Activated CD4-positive, alpha-beta T cell treated with anti-CD3 and anti-CD28 coated beads, Interleukin-2, amount 10 ng/mL, durations not matched to agents 7 days and 5 days (primary cell): ENCODE measurements at regions not wholly inside any gene's neighbourhood (a gene's known extent, or its start where the extent isn't known, plus 50 kb on each side); places are given as distances from the start of the nearest gene placed in this dataset.

Source experiments
- CTCF ChIA-PET: fragments of 350-600 bp; sonication (Branson Sonifier 250); formaldehyde crosslinking; loops from one replicate; lab custom pipeline; 2021; ENCODE audit warnings: antibody characterized with exemption; lab: Charles Lee
- POLR2A ChIA-PET: fragments of 350-600 bp; sonication (Branson Sonifier 250); formaldehyde crosslinking; loops from one replicate; lab custom pipeline; 2021; ENCODE audit warnings: antibody characterized with exemption; lab: Charles Lee
- DNase-seq: peaks from one replicate; pipeline ENCODE4 v3.0.0-alpha.2; 2020
- H3K27ac Mint-ChIP-seq: one replicate; pipeline ENCODE4 v1.8.0; 2021; ENCODE audit warnings: mild to moderate bottlenecking, moderate library complexity, mixed read lengths
- H3K27me3 Mint-ChIP-seq: one replicate; pipeline ENCODE4 v1.8.0; 2021; ENCODE audit warnings: mixed read lengths
- H3K36me3 Mint-ChIP-seq: one replicate; pipeline ENCODE4 v1.8.0; 2021; ENCODE audit warnings: low read depth, mixed read lengths
- H3K4me1 Mint-ChIP-seq: one replicate; pipeline ENCODE4 v1.8.0; 2021; ENCODE audit warnings: mixed read lengths
- H3K4me3 Mint-ChIP-seq: one replicate; pipeline ENCODE4 v1.8.0; 2021; ENCODE audit warnings: mild to moderate bottlenecking, moderate library complexity, mixed read lengths
- H3K9me3 Mint-ChIP-seq: one replicate; pipeline ENCODE4 v1.8.0; 2021; ENCODE audit warnings: mixed read lengths

DNA sequence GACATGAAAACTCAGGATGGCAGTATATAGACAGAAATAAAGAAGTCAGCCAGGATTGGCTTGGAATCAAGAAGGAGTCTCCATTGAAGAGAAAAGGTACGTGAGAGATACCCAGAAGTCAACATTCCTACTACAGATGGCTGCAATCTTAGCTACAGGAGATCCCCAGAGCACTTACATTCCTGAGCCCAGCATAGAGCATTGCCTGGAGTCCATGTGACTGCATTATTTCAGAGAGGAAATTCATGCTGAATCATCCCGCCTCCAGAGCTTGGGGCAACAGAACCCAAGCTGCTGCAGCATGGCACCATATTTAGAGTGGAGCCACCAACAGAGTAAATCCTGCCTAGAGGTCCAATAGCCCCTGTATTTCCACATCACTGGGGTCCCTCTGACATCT lies 125.0 kb upstream of the GRIK2 start:
- H3K36me3 Mint-ChIP-seq = no peaks in the 10 kb centered on the region
- H3K4me3 Mint-ChIP-seq = no peak overlapping the region
- no peaks in the 10 kb centered on the region for H3K27me3 Mint-ChIP-seq
- POLR2A ChIA-PET = no interaction called here
- DNase-seq = no peak
- H3K9me3 Mint-ChIP-seq = peaks cover 6% of the 10 kb centered on the region
- H3K27ac Mint-ChIP-seq = no peak overlapping the region
- CTCF ChIA-PET = no interaction called here
- H3K4me1 Mint-ChIP-seq = peaks cover 5% of the 10 kb centered on the region

- CTCF ChIA-PET = no interaction called here
- Mint-ChIP-seq H3K4me3 (no peak overlapping the region), H3K27ac (no peak overlapping the region), H3K4me1 (no peaks in the 10 kb centered on the region), H3K27me3 (no peaks in the 10 kb centered on the region), H3K36me3 (no peaks in the 10 kb centered on the region), H3K9me3 (no peaks in the 10 kb centered on the region)
- POLR2A ChIA-PET = no interaction called here
- DNase-seq = no peak
Observed at GRCh38 chr6:101275251-101275650, 118.3 kb upstream of the GRIK2 start.

GRCh38 chr6:101276066-101276465 lies 117.4 kb upstream of the GRIK2 start:
- no peak for DNase-seq
- Mint-ChIP-seq H3K27me3 (no peaks in the 10 kb centered on the region), H3K9me3 (no peaks in the 10 kb centered on the region), H3K4me3 (no peak overlapping the region), H3K4me1 (no peaks in the 10 kb centered on the region), H3K27ac (no peak overlapping the region), H3K36me3 (no peaks in the 10 kb centered on the region)
- ChIA-PET CTCF (interaction anchor here (0.7 kb wide), 1 partner anchor 669 kb away, joined by 3 read pairs; no protein-coding TSS in a partner anchor), POLR2A (no interaction called here)

GRCh38 chr6:101279410-101279809 lies 114.1 kb upstream of the GRIK2 start:
- Mint-ChIP-seq H3K27me3 (no peaks in the 10 kb centered on the region), H3K4me3 (no peak overlapping the region), H3K36me3 (no peaks in the 10 kb centered on the region), H3K4me1 (no peaks in the 10 kb centered on the region), H3K27ac (no peak overlapping the region), H3K9me3 (no peaks in the 10 kb centered on the region)
- DNase-seq = no peak
- ChIA-PET CTCF (no interaction called here), POLR2A (no interaction called here)

GRCh38 chr6:101281266-101281665 lies 112.2 kb upstream of the GRIK2 start:
- Mint-ChIP-seq H3K4me1 (no peaks in the 10 kb centered on the region), H3K36me3 (no peaks in the 10 kb centered on the region), H3K27me3 (no peaks in the 10 kb centered on the region), H3K9me3 (peaks cover 4% of the 10 kb centered on the region), H3K4me3 (no peak overlapping the region), H3K27ac (no peak overlapping the region)
- CTCF ChIA-PET = no interaction called here
- DNase-seq = no peak
- POLR2A ChIA-PET = no interaction called here

GRCh38 chr6:101284131-101284530 lies 109.4 kb upstream of the GRIK2 start:
- H3K27ac Mint-ChIP-seq = no peak overlapping the region
- H3K9me3 Mint-ChIP-seq = peaks cover 4% of the 10 kb centered on the region
- CTCF ChIA-PET = no interaction called here
- POLR2A ChIA-PET = no interaction called here
- no peak overlapping the region for H3K4me3 Mint-ChIP-seq
- H3K36me3 Mint-ChIP-seq = no peaks in the 10 kb centered on the region
- no peak for DNase-seq
- H3K27me3 Mint-ChIP-seq = no peaks in the 10 kb centered on the region
- H3K4me1 Mint-ChIP-seq = no peaks in the 10 kb centered on the region

DNA sequence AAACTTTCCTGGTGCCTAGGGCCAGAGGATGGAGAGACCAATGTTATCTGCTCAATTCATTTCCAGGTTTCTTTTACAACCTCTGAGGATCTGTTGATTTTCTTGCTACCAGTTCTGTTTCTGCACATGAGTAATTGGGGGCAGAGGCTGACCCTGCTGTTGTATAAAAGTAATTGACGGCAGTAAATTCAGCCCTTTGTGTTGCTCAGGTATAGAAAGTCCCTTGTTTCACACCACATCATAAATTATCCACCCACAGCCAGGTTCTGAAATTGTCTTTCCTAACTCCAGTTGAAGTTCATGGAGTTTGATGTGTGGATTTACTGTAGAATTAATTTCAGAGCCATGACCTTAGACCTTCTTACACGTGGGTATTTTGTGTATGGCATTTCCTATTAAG lies 107.4 kb upstream of the GRIK2 start:
- H3K9me3 Mint-ChIP-seq = peaks cover 6% of the 10 kb centered on the region
- ChIA-PET CTCF (no interaction called here), POLR2A (no interaction called here)
- H3K36me3 Mint-ChIP-seq = no peaks in the 10 kb centered on the region
- H3K4me3 Mint-ChIP-seq = no peak overlapping the region
- H3K27ac Mint-ChIP-seq = no peak overlapping the region
- no peaks in the 10 kb centered on the region for H3K27me3 Mint-ChIP-seq
- no peaks in the 10 kb centered on the region for H3K4me1 Mint-ChIP-seq
- DNase-seq = no peak

DNA sequence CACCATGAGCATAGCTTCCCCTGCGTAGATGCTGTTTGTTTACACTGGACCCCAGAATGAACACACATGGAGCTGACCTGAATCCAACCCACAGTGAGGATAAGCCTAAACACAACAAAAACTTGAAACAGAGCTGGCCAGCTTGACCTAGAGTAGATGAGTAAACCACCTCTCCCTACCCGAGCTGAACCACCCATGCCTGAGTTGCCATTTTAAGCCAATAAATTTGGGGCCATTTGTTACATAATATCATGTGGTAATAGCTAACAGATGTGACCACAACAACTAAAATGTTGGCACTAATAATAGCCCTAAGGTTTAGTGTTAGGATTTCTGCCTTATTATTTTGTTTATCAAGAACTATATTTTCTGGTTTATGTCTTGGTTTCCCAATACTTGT lies 103.2 kb upstream of the GRIK2 start:
- Mint-ChIP-seq H3K4me3 (no peak overlapping the region), H3K27me3 (no peaks in the 10 kb centered on the region), H3K36me3 (no peaks in the 10 kb centered on the region), H3K9me3 (peaks cover 19% of the 10 kb centered on the region), H3K4me1 (no peaks in the 10 kb centered on the region), H3K27ac (no peak overlapping the region)
- ChIA-PET CTCF (no interaction called here), POLR2A (no interaction called here)
- DNase-seq = no peak

DNA sequence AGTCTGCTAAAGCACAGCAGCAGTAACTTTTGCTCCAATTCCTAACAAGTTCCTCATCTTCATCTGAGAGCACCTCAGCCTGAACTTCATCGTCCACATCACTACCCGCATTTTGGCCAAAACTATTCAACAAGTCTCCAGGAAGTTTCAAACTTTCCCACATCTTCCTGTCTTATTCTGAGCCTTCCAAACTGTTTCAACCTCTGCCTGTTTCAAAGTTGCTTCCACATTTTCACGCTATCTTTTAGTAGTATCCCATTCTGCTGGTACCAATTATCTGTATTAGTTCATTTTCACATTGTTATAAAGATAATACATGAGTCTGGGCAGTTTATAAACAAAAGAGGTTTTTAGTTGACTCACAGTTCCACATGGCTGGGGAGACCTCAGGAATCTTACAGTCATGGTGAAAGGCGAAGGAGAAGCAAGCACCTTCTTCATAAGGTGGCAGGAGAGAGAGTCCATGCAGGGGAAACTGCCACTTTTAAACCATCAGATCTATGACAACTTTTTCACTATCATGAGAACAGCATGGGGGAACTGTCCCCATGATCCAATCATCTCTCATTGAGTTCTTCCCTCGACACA lies 99.4 kb upstream of the GRIK2 start:
- no peaks in the 10 kb centered on the region for H3K4me1 Mint-ChIP-seq
- H3K27ac Mint-ChIP-seq = no peak overlapping the region
- CTCF ChIA-PET = no interaction called here

DNA sequence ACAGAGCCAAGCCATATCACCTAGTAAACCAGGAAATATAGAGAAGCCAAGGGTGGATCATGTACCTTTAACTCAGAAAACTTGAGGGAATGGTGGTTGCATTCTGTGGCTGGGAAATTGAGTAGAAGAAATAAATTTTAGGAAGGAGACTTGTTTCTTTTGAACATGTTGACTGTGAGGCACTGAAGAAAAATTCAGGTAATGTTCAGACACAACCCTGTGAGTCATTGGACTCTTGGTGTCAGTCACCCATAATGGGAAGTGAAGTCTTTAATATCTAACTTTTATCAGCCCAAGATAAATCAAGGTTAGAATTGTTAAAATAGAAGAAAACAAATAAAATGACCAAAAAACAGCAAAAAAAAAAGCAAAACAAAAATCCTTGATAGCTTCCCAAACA lies 98.8 kb upstream of the GRIK2 start:
- no peak overlapping the region for H3K27ac Mint-ChIP-seq
- H3K27me3 Mint-ChIP-seq = no peaks in the 10 kb centered on the region
- POLR2A ChIA-PET = no interaction called here
- CTCF ChIA-PET = no interaction called here
- H3K4me1 Mint-ChIP-seq = no peaks in the 10 kb centered on the region
- H3K4me3 Mint-ChIP-seq = no peak overlapping the region
- peaks cover 16% of the 10 kb centered on the region for H3K9me3 Mint-ChIP-seq
- no peaks in the 10 kb centered on the region for H3K36me3 Mint-ChIP-seq
- DNase-seq = no peak

More for the DNA sequence above, 99.4 kb upstream of the GRIK2 start:
- Mint-ChIP-seq H3K36me3 (no peaks in the 10 kb centered on the region), H3K4me3 (no peak overlapping the region), H3K9me3 (peaks cover 16% of the 10 kb centered on the region), H3K27me3 (no peaks in the 10 kb centered on the region)
- POLR2A ChIA-PET = no interaction called here
- DNase-seq = no peak

- no peak for DNase-seq
- H3K27ac Mint-ChIP-seq = no peak overlapping the region
- H3K27me3 Mint-ChIP-seq = no peaks in the 10 kb centered on the region
- H3K36me3 Mint-ChIP-seq = no peaks in the 10 kb centered on the region
- H3K4me3 Mint-ChIP-seq = no peak overlapping the region
- POLR2A ChIA-PET = no interaction called here
- CTCF ChIA-PET = no interaction called here
- peaks cover 14% of the 10 kb centered on the region for H3K9me3 Mint-ChIP-seq
- no peaks in the 10 kb centered on the region for H3K4me1 Mint-ChIP-seq
Observed at GRCh38 chr6:101296169-101296960, 97.1 kb upstream of the GRIK2 start.

DNA sequence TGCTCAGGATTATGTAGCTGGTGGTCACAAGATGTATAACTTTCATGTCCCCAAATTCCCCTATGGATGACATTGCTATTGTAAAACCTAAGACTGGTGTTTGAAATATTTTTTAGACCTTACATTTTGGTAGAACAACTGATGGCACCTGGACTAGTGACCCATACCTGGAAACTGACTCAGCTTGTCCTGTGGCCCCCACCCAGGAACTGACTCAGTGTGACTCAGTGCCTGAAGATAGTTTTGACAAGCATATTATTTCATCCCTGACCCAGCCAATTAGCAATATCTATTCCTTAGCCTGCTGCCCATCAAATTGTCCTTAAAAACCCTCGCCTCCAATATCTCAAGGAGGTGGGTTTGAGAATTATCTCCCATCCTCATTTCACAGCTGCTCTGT lies 90.9 kb upstream of the GRIK2 start:
- Mint-ChIP-seq H3K4me3 (no peak overlapping the region), H3K36me3 (no peaks in the 10 kb centered on the region), H3K27me3 (no peaks in the 10 kb centered on the region), H3K9me3 (peaks cover 11% of the 10 kb centered on the region), H3K27ac (no peak overlapping the region), H3K4me1 (peaks cover 2% of the 10 kb centered on the region)
- ChIA-PET POLR2A (no interaction called here), CTCF (no interaction called here)
- DNase-seq = no peak

- Mint-ChIP-seq H3K4me3 (no peak overlapping the region), H3K4me1 (peaks cover 2% of the 10 kb centered on the region), H3K36me3 (no peaks in the 10 kb centered on the region), H3K9me3 (peaks cover 11% of the 10 kb centered on the region), H3K27me3 (no peaks in the 10 kb centered on the region), H3K27ac (no peak overlapping the region)
- POLR2A ChIA-PET = no interaction called here
- CTCF ChIA-PET = no interaction called here
- DNase-seq = no peak
Observed at GRCh38 chr6:101303495-101303894, 90.0 kb upstream of the GRIK2 start.

- no peak for DNase-seq
- Mint-ChIP-seq H3K36me3 (no peaks in the 10 kb centered on the region), H3K4me1 (no peaks in the 10 kb centered on the region), H3K9me3 (peaks cover 2% of the 10 kb centered on the region), H3K4me3 (no peak overlapping the region), H3K27me3 (no peaks in the 10 kb centered on the region), H3K27ac (no peak overlapping the region)
- ChIA-PET POLR2A (no interaction called here), CTCF (no interaction called here)
Observed at GRCh38 chr6:101312652-101313051, 80.9 kb upstream of the GRIK2 start.
